NCI-H524 (cell line): ENCODE measurements at regions not wholly inside any gene's neighbourhood (a gene's known extent, or its start where the extent isn't known, plus 50 kb on each side); places are given as distances from the start of the nearest gene placed in this dataset.

Source experiments
- DNase-seq, 2 experiments: peaks; one replicate each; lab custom pipeline; 2025; lab: John Stamatoyannopoulos, UW

DNA sequence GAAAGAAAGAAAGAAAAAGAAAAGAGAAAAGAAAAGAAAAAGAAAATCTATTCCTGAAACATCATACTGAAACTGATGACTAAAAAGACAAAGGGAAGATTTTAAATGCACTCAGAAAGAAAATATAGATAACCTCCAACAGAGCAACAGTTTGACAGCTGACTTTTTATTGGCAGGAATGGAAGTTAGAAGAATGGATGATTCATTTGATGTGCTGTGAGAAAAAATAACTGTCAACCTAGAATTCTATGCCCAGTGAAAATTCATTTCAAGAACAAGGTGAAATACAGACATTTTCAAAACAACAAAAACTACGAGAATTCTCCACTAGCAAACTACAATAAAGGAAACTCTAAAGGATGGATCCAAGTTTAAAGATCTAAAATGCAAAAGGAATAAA is 50.5 kb upstream of the HSPA12A start:
- no peak for DNase-seq

GRCh38 chr10:116796469-116796868 is 52.8 kb upstream of the ENO4 start:
- DNase-seq: no peak

- peak in 1 of 2 experiments; percentile 49 for DNase-seq
These were observed 52.3 kb upstream of the ENO4 start for GRCh38 chr10:116796910-116797513.

DNA sequence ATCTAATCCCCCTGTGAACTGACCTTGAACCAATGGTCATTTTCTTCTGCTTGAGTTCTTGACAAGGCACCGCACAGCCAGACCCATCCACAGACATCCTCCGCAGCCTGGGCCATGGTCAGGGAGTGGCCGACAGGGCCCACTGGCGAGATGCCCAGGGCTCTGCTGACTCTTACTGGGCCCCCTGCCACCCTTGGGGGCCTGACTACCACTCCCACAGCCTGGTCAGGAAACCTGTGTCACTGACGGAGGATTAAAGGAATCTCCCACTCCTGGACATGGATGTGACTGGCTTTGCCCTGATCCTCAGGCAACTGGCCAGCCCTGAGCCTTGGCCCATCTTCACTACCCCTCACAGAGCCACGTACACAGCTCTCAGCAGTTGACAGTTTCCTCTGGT is 50.4 kb upstream of the ENO4 start:
- DNase-seq: no peak
